CD4-positive, alpha-beta T cell treated with Interferon gamma for 1 hour (primary cell): ENCODE measurements at regions not wholly inside any gene's neighbourhood (a gene's known extent, or its start where the extent isn't known, plus 50 kb on each side); places are given as distances from the start of the nearest gene placed in this dataset.
"Not testable (repeated sequence)": the region's sequence is repeated elsewhere in the genome, so short reads cannot be mapped to it uniquely, and the experiment has no call there.

Source experiments
- DNase-seq: peaks from one replicate; pipeline ENCODE4 v3.0.0-alpha.2; 2020

GRCh38 chr10:118953598-118954393 is 75.7 kb upstream of the NANOS1 start:
- DNase-seq, result no peak

- DNase-seq, result no peak
These were observed 74.0 kb upstream of the NANOS1 start for GRCh38 chr10:118955531-118955930.

GRCh38 chr10:118955951-118956801 is 73.3 kb upstream of the NANOS1 start:
- no peak for DNase-seq

GRCh38 chr10:118956802-118957442 is 72.6 kb upstream of the NANOS1 start:
- no peak for DNase-seq

- DNase-seq, result no peak
These were observed 72.1 kb upstream of the NANOS1 start for GRCh38 chr10:118957443-118957825.

- no peak for DNase-seq
These were observed 71.5 kb upstream of the NANOS1 start for GRCh38 chr10:118957966-118958365.

- no peak for DNase-seq
These were observed 71.0 kb upstream of the NANOS1 start for GRCh38 chr10:118958559-118958958.

GRCh38 chr10:118958984-118959925 is 70.3 kb upstream of the NANOS1 start:
- no peak for DNase-seq

GRCh38 chr10:118960157-118961090 is 69.1 kb upstream of the NANOS1 start:
- no peak for DNase-seq

GRCh38 chr10:118961436-118961835 is 68.1 kb upstream of the NANOS1 start:
- DNase-seq, result no peak

- DNase-seq, result not testable (repeated sequence)
These were observed 67.1 kb upstream of the NANOS1 start for GRCh38 chr10:118962331-118962868.

GRCh38 chr10:118963341-118963740 is 66.2 kb upstream of the NANOS1 start:
- no peak for DNase-seq

- no peak for DNase-seq
These were observed 65.6 kb upstream of the NANOS1 start for GRCh38 chr10:118963933-118964332.

GRCh38 chr10:118964476-118964875 is 65.0 kb upstream of the NANOS1 start:
- not testable (repeated sequence) for DNase-seq

- DNase-seq, result no peak
These were observed 64.4 kb upstream of the NANOS1 start for GRCh38 chr10:118965096-118965495.

- DNase-seq, result no peak
These were observed 63.9 kb upstream of the NANOS1 start for GRCh38 chr10:118965645-118966044.

GRCh38 chr10:118966076-118966849 is 63.3 kb upstream of the NANOS1 start:
- no peak for DNase-seq

- DNase-seq, result no peak
These were observed 62.7 kb upstream of the NANOS1 start for GRCh38 chr10:118966850-118967125.

GRCh38 chr10:118967160-118967559 is 62.4 kb upstream of the NANOS1 start:
- no peak for DNase-seq

GRCh38 chr10:118968060-118968459 is 61.5 kb upstream of the NANOS1 start:
- no peak for DNase-seq
